ENCODE measurements at regions not wholly inside any gene's neighbourhood (a gene's known extent, or its start where the extent isn't known, plus 50 kb on each side); places are given as distances from the start of the nearest gene placed in this dataset.

GRCh38 chr1:20429296-20429695, 56.7 kb downstream of the CAMK2N1 start:
- Histone ChIP-seq H3K36me3 (ENCODE audit: control insufficient read depth, low read length) (no peaks in the 10 kb centered on the region), H3K4me3 (ENCODE audit: low read length) (no peak overlapping the region), H3F3A (ENCODE audit: control insufficient read depth, insufficient read depth) (no peaks in the 10 kb centered on the region), H3K4me2 (ENCODE audit: low read length) (no peak overlapping the region), H4K20me1 (ENCODE audit: control insufficient read depth, insufficient read depth, low read depth, low read length) (no peaks in the 10 kb centered on the region), H3K27ac (ENCODE audit: low read depth, low read length) (no peak overlapping the region), H3K9me2 (replicated peaks; ENCODE audit: control insufficient read depth, low read length) (no peaks in the 10 kb centered on the region), H3K4me1 (ENCODE audit: control insufficient read depth, low read length) (no peaks in the 10 kb centered on the region), H3K27me3 (ENCODE audit: control insufficient read depth, low read length) (no peaks in the 10 kb centered on the region; the same call in 1 of the 2 replicates), H3K9me3 (ENCODE audit: control insufficient read depth, insufficient read depth, low read length) (no peaks in the 10 kb centered on the region), H3K79me2 (ENCODE audit: control insufficient read depth, low read length) (no peaks in the 10 kb centered on the region)
- TF ChIP-seq EZH2phosphoT487 (IDR thresholded peaks at IDR 0.05; ENCODE audit: borderline replicate concordance, low read length) (no peak), CTCF (IDR thresholded peaks at IDR 0.05; ENCODE audit: low read depth, low read length, poor library complexity, severe bottlenecking) (no peak)

GRCh38 chr1:20428841-20429240, 57.2 kb downstream of the CAMK2N1 start:
- H3K4me3 ChIP-seq (ENCODE audit: low read length): no peak overlapping the region
- no peaks in the 10 kb centered on the region for H3K9me3 ChIP-seq (ENCODE audit: control insufficient read depth, insufficient read depth, low read length)
- no peaks in the 10 kb centered on the region for H3F3A ChIP-seq (ENCODE audit: control insufficient read depth, insufficient read depth)
- H4K20me1 ChIP-seq (ENCODE audit: control insufficient read depth, insufficient read depth, low read depth, low read length): no peaks in the 10 kb centered on the region
- H3K9me2 ChIP-seq (replicated peaks; ENCODE audit: control insufficient read depth, low read length): no peaks in the 10 kb centered on the region
- TF ChIP-seq EZH2phosphoT487 (IDR thresholded peaks at IDR 0.05; ENCODE audit: borderline replicate concordance, low read length) (no peak), CTCF (IDR thresholded peaks at IDR 0.05; ENCODE audit: low read depth, low read length, poor library complexity, severe bottlenecking) (no peak)
- no peaks in the 10 kb centered on the region for H3K79me2 ChIP-seq (ENCODE audit: control insufficient read depth, low read length)
- no peak overlapping the region for H3K4me2 ChIP-seq (ENCODE audit: low read length)
- H3K27me3 ChIP-seq (ENCODE audit: control insufficient read depth, low read length): no peaks in the 10 kb centered on the region; the same call in 1 of the 2 replicates
- no peaks in the 10 kb centered on the region for H3K36me3 ChIP-seq (ENCODE audit: control insufficient read depth, low read length)
- no peaks in the 10 kb centered on the region for H3K4me1 ChIP-seq (ENCODE audit: control insufficient read depth, low read length)
- no peak overlapping the region for H3K27ac ChIP-seq (ENCODE audit: low read depth, low read length)

DNA sequence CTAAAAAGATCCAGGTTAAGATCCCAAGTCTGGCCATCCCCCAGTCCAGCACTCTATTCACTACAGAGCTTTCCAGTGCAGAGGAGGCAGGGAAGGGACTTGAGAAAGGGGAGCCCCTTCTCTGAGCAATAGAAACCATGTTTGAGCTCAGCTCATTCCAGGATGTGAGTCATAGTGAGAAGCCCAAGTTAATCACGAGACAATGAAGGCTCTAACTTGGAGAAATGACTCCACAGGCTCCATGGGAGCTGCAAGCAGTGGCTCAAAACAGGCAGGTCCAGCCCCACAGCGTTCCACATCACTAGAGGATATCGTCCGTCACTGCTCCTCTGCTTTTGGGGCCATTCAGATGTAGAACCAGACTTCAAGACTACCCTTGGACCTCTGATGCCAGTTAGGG, 59.1 kb downstream of the CAMK2N1 start:
- Histone ChIP-seq H3K9me2 (replicated peaks; ENCODE audit: control insufficient read depth, low read length) (no peaks in the 10 kb centered on the region), H3K27me3 (ENCODE audit: control insufficient read depth, low read length) (no peaks in the 10 kb centered on the region; the same call in 1 of the 2 replicates), H4K20me1 (ENCODE audit: control insufficient read depth, insufficient read depth, low read depth, low read length) (no peaks in the 10 kb centered on the region), H3K27ac (ENCODE audit: low read depth, low read length) (no peak overlapping the region), H3K79me2 (ENCODE audit: control insufficient read depth, low read length) (no peaks in the 10 kb centered on the region), H3K4me3 (ENCODE audit: low read length) (no peak overlapping the region), H3K4me1 (ENCODE audit: control insufficient read depth, low read length) (no peaks in the 10 kb centered on the region), H3K36me3 (ENCODE audit: control insufficient read depth, low read length) (no peaks in the 10 kb centered on the region), H3F3A (ENCODE audit: control insufficient read depth, insufficient read depth) (no peaks in the 10 kb centered on the region), H3K4me2 (ENCODE audit: low read length) (no peak overlapping the region), H3K9me3 (ENCODE audit: control insufficient read depth, insufficient read depth, low read length) (peaks cover 4% of the 10 kb centered on the region; the same call in 1 of the 2 replicates)
- no peak for TF ChIP-seq EZH2phosphoT487 (IDR thresholded peaks at IDR 0.05; ENCODE audit: borderline replicate concordance, low read length)
- TF ChIP-seq CTCF (IDR thresholded peaks at IDR 0.05; ENCODE audit: low read depth, low read length, poor library complexity, severe bottlenecking): no peak

Data from DOHH2 (cell line).